CD4-positive, alpha-beta T cell treated with Interleukin-1 beta for 1 hour (primary cell): ENCODE measurements at regions not wholly inside any gene's neighbourhood (a gene's known extent, or its start where the extent isn't known, plus 50 kb on each side); places are given as distances from the start of the nearest gene placed in this dataset.

Experiments used
- DNase-seq, 2 donors: peaks; one replicate each; pipeline ENCODE4 v3.0.0-alpha.2; 2020 to 2022

GRCh38 chr11:116199182-116199581 is 573.6 kb downstream of the BUD13 start:
- no peak for DNase-seq

GRCh38 chr11:116194156-116194904 is 578.5 kb downstream of the BUD13 start:
- no peak for DNase-seq

- DNase-seq = no peak
Measured at GRCh38 chr11:116193321-116194131, 579.3 kb downstream of the BUD13 start.

GRCh38 chr11:116192509-116193210 is 580.1 kb downstream of the BUD13 start:
- no peak for DNase-seq

GRCh38 chr11:116190861-116191260 is 581.9 kb downstream of the BUD13 start:
- DNase-seq = no peak

GRCh38 chr11:116189408-116190170 is 583.2 kb downstream of the BUD13 start:
- no peak for DNase-seq

- no peak for DNase-seq
Measured at GRCh38 chr11:116188350-116188749, 584.4 kb downstream of the BUD13 start.

- DNase-seq = no peak
Measured at GRCh38 chr11:116187026-116187425, 585.8 kb downstream of the BUD13 start.

GRCh38 chr11:116185551-116185950 is 587.2 kb downstream of the BUD13 start:
- DNase-seq = no peak

- DNase-seq = no peak
Measured at GRCh38 chr11:116184763-116185162, 588.0 kb downstream of the BUD13 start.

GRCh38 chr11:116182356-116182966 is 590.3 kb downstream of the BUD13 start:
- DNase-seq = no peak

- no peak for DNase-seq
Measured at GRCh38 chr11:116180806-116181600, 591.8 kb downstream of the BUD13 start.

GRCh38 chr11:116179401-116179800 is 593.4 kb downstream of the BUD13 start:
- no peak for DNase-seq

GRCh38 chr11:116177521-116178210 is 595.1 kb downstream of the BUD13 start:
- no peak for DNase-seq

- DNase-seq = no peak
Measured at GRCh38 chr11:116176484-116177005, 596.2 kb downstream of the BUD13 start.

GRCh38 chr11:116175707-116176106 is 597.1 kb downstream of the BUD13 start:
- no peak for DNase-seq

- DNase-seq = no peak
Measured at GRCh38 chr11:116173941-116174911, 598.6 kb downstream of the BUD13 start.

- DNase-seq = no peak
Measured at GRCh38 chr11:116173506-116173905, 599.3 kb downstream of the BUD13 start.

- DNase-seq = no peak
Measured at GRCh38 chr11:116172851-116173250, 599.9 kb downstream of the BUD13 start.
